LNCAP (cell line): ENCODE measurements at regions not wholly inside any gene's neighbourhood (a gene's known extent, or its start where the extent isn't known, plus 50 kb on each side); places are given as distances from the start of the nearest gene placed in this dataset.

ENCODE experiments used
- TF ChIP-seq, protein P1 (sequence below): fragments of 450-650 bp; IDR thresholded peaks from 2 replicates; pipeline ENCODE4 v1.5.1; 2017; ENCODE audit warnings: mild to moderate bottlenecking

DNA sequence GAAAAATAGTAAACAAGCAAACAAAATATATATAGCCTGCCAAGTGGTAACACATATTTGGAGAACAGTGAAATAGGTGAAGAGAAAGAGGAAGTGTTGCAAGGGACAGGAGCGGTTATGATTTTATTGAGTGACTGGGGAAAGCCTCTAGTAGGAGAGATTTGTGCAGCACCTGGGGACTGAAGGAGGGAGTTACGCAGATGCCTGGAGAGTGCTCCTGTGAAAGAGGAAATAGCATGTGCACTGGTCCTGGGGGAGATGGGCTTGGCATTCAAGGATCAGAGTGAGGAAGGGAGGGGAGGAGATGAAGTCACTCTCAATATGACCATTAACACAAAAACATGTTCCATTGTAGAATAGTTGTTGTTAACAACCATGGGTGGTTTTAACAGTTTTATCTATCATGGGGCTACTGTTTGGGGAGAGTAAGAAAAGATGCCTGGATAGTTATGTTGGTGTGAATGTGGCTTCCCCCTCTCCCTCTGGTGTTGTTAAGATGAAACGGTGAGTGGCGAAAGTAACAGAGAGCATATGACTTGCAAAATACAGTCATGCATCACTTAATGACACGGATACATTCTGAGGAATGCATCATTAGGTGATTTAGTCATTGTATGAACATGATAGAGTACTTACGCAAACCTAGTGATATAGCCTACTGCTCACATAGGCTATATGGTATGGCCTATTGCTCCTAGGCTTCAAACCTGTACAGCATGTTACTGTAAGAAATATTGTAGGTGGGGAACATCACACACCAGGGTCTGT, 251.7 kb upstream of the ARGLU1 start:
- TF ChIP-seq, protein P1, sequence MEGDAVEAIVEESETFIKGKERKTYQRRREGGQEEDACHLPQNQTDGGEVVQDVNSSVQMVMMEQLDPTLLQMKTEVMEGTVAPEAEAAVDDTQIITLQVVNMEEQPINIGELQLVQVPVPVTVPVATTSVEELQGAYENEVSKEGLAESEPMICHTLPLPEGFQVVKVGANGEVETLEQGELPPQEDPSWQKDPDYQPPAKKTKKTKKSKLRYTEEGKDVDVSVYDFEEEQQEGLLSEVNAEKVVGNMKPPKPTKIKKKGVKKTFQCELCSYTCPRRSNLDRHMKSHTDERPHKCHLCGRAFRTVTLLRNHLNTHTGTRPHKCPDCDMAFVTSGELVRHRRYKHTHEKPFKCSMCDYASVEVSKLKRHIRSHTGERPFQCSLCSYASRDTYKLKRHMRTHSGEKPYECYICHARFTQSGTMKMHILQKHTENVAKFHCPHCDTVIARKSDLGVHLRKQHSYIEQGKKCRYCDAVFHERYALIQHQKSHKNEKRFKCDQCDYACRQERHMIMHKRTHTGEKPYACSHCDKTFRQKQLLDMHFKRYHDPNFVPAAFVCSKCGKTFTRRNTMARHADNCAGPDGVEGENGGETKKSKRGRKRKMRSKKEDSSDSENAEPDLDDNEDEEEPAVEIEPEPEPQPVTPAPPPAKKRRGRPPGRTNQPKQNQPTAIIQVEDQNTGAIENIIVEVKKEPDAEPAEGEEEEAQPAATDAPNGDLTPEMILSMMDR: no peak

DNA sequence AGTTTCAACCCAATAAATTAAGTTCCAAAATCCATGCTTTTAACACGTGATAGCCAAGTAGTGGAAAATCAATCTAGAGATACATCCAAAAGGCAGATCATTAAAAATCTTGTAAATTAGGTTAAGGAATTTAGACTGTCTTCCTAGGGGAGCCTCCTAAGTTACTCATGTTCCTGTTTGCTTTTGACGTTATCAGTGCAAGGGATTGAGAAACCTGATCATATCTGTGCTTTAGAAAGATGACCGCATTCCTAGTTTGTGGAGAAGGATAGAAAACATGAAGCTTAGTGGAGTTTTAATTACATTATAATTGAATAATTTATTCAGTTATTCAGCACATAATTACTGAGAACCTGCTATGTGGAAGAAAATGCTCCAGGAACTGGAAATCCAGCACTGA, 251.0 kb upstream of the ARGLU1 start:
- TF ChIP-seq, protein P1: no peak

GRCh38 chr13:106815545-106815944, 247.6 kb upstream of the ARGLU1 start:
- TF ChIP-seq, protein P1: no peak

GRCh38 chr13:106814463-106814862, 246.5 kb upstream of the ARGLU1 start:
- TF ChIP-seq, protein P1: no peak

- TF ChIP-seq, protein P1: no peak
Measured at GRCh38 chr13:106810069-106810468, 242.1 kb upstream of the ARGLU1 start.

GRCh38 chr13:106804991-106805390, 237.1 kb upstream of the ARGLU1 start:
- TF ChIP-seq, protein P1: no peak

- TF ChIP-seq, protein P1: no peak
Measured at GRCh38 chr13:106802917-106803316, 235.0 kb upstream of the ARGLU1 start.
